Pancreas (tissue), 10 donors: ENCODE measurements at regions not wholly inside any gene's neighbourhood (a gene's known extent, or its start where the extent isn't known, plus 50 kb on each side); places are given as distances from the start of the nearest gene placed in this dataset.

ENCODE experiments used
- ATAC-seq, 4 donors: fragments of 200-7000 bp; cut with Tn5 transposase; one replicate each; pipeline versions ENCODE4 v1.8.0 to v1.9.1; 2020; ENCODE audit warnings: mild to moderate bottlenecking in 4 of 4, moderate library complexity in 4 of 4
- DNase-seq, 6 donors: peaks; one replicate each; pipeline ENCODE4 v3.0.0-alpha.2; 2020
- FAIRE-seq: peaks from 2 replicates; lab custom pipeline; 2012; peaks lifted over from hg19 to GRCh38; lab: Jason Lieb, UNC
- H3K27ac ChIP-seq, 4 donors: fragments of 200-600 bp; sonication (generic); 1 replicate in 3 of 4; 2 replicates in 1 of 4; pipeline versions ENCODE4 v1.5.0 to v1.8.0; 2020
- H3K27me3 ChIP-seq, 4 donors: fragments of 200-600 bp; one replicate each; pipeline ENCODE4 v1.8.0; 2021
- H3K36me3 ChIP-seq, 3 donors: fragments of 200-600 bp; sonication (generic) in 1 of 3; one replicate each; pipeline versions ENCODE4 v1.5.0 to v1.8.0; 2020 to 2021
- H3K4me1 ChIP-seq, 3 donors: fragments of 200-600 bp; one replicate each; pipeline ENCODE4 v1.8.0; 2021
- H3K4me3 ChIP-seq, 4 donors: fragments of 200-600 bp; sonication (generic) in 2 of 4; one replicate each; pipeline versions ENCODE4 v1.5.0 to v1.8.0; 2020 to 2021
- H3K9me3 ChIP-seq, 4 donors: fragments of 200-600 bp; one replicate each; pipeline ENCODE4 v1.8.0; 2021
- WGBS, 2 donors: extraction: QIAGEN DNeasy Blood & Tissue Kit; methylation state at CpG; one replicate each; pipeline ENCODE4 v1.1.7; 2013; 5-methylcytosine and 5-hydroxymethylcytosine counted together
- intact Hi-C, 3 donors: fragments of 100-400 bp; cut with DNase I; formaldehyde crosslinking; loops; one replicate each; pipeline versions ENCODE4 v1.11.1 to v1.14.2; 2022
- TF ChIP-seq, protein P1 (sequence below), 4 donors: fragments of 200-600 bp; sonication (generic) in 3 of 4; IDR thresholded peaks; one replicate each; pipeline versions ENCODE4 v1.5.0 to v1.8.0; 2021; ENCODE audit warnings: antibody characterized with exemption in 4 of 4
- donor health status: healthy with polysubstance abuse.
- donor health status: DM: no; HTN: no; CAD: no; lungs with moderate emphysema.
- donor health status: DM: no; HTN: no; CAD: no.
- donor health status: control.
- donor health status: control.
- donor health status: Bipolar disorder and iron deficiency.
- donor health status: DM: yes; HTN: yes; CAD: no.
- donor health status: DM: no; HTN: no; CAD: no.
- donor health status: DM: no; HTN: no; CAD: no.
- donor health status: DM: yes; HTN: yes; CAD: no.

DNA sequence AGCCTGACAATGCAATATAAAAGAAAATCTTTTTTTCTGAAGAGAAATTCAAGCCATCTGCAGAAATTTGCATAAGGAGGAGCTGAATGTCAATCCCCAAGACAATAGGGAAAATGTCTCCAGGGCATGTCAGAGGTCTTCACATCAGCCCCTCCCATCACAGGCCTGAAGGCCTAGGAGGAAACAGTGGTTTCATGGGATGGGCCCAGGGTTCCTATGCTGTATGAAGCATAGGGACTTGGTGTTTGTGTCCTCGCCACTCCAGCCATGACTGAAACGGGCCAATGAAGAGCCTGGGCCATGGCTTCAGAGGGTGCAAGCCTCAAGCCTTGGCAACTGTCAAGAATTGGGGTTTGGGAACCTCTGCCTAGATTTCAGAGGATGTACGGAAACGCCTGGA is 883.5 kb downstream of the UQCRFS1 start:
- no peak for DNase-seq
- H3K9me3 ChIP-seq, result no peaks in the 10 kb centered on the region
- TF ChIP-seq, protein P1, sequence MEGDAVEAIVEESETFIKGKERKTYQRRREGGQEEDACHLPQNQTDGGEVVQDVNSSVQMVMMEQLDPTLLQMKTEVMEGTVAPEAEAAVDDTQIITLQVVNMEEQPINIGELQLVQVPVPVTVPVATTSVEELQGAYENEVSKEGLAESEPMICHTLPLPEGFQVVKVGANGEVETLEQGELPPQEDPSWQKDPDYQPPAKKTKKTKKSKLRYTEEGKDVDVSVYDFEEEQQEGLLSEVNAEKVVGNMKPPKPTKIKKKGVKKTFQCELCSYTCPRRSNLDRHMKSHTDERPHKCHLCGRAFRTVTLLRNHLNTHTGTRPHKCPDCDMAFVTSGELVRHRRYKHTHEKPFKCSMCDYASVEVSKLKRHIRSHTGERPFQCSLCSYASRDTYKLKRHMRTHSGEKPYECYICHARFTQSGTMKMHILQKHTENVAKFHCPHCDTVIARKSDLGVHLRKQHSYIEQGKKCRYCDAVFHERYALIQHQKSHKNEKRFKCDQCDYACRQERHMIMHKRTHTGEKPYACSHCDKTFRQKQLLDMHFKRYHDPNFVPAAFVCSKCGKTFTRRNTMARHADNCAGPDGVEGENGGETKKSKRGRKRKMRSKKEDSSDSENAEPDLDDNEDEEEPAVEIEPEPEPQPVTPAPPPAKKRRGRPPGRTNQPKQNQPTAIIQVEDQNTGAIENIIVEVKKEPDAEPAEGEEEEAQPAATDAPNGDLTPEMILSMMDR (IDR thresholded peaks at IDR 0.05), result no peak
- FAIRE-seq, result no peak
- no peaks in the 10 kb centered on the region for H3K4me1 ChIP-seq
- ATAC-seq, result no peak
- H3K4me3 ChIP-seq, result no peak overlapping the region
- 49 to 83% methylated on average over 4 of the region's 4 CpGs for WGBS, 2 donors
- intact Hi-C loops, result loop anchor here in 1 of 3 donors (5.0 kb wide), 1 partner anchor 357 kb away; no protein-coding TSS in a partner anchor
- H3K27me3 ChIP-seq, result no peaks in the 10 kb centered on the region
- H3K27ac ChIP-seq, result no peak overlapping the region
- no peaks in the 10 kb centered on the region for H3K36me3 ChIP-seq

DNA sequence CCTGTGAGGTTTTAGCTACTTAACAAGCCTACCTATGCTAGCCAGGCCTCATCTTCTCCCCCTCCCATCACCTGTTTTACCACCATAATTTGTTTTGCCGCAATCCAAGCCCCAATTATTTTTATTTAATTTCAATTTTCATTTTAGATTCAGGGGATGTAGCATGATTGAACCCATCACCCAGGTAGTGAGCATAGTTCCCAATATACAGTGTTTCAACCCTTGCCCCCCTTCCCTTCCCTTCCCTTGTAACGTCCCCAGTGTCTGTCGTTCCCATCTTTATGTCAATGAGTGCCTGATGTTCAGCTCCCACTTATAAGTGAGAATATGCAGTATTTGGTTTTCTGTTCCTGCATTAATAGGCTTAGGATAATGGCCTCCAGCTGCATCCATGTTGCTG is 885.0 kb downstream of the UQCRFS1 start:
- H3K36me3 ChIP-seq, result no peaks in the 10 kb centered on the region
- DNase-seq (no peak), ATAC-seq (no peak), FAIRE-seq (no peak)
- no peak overlapping the region for H3K27ac ChIP-seq
- no peaks in the 10 kb centered on the region for H3K4me1 ChIP-seq
- H3K27me3 ChIP-seq, result no peaks in the 10 kb centered on the region
- no peaks in the 10 kb centered on the region for H3K9me3 ChIP-seq
- 42 to 65% methylated on average over 1 to 3 of the region's 3 CpGs for WGBS, 2 donors
- TF ChIP-seq, protein P1 (IDR thresholded peaks at IDR 0.05), result no peak
- intact Hi-C loops, result loop anchor here in 1 of 3 donors (5.0 kb wide), 1 partner anchor 356 kb away; no protein-coding TSS in a partner anchor
- H3K4me3 ChIP-seq, result no peak overlapping the region

DNA sequence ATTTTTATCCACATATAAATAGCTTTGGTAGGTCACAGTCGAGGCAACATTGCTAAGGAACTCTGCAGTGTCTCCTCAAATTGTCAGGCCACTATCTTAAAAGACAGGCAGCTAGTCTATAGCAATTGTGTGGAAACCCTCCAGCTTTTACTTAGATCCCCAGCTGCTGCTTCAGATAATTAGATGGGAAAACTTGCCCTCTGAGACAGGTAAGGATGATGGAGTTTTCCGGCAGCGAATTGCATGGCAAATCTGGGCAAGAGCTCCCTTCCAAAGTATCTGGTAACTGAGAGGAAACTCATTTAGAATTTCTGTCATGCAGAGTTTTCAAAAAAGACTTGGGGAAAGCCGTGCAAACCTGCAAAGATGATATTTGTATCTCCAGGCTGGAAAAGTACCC is 886.2 kb downstream of the UQCRFS1 start:
- DNase-seq (no peak), FAIRE-seq (no peak), ATAC-seq (no peak)
- H3K36me3 ChIP-seq, result no peaks in the 10 kb centered on the region
- H3K27me3 ChIP-seq, result no peaks in the 10 kb centered on the region
- H3K9me3 ChIP-seq, result no peaks in the 10 kb centered on the region
- no peaks in the 10 kb centered on the region for H3K4me1 ChIP-seq
- intact Hi-C loops, result loop anchor here in 1 of 3 donors (5.0 kb wide), 1 partner anchor 354 kb away; no protein-coding TSS in a partner anchor
- TF ChIP-seq, protein P1 (IDR thresholded peaks at IDR 0.05), result no peak
- 48 to 54% methylated on average over 4 of the region's 4 CpGs for WGBS, 2 donors
- H3K27ac ChIP-seq, result no peak overlapping the region
- no peak overlapping the region for H3K4me3 ChIP-seq

DNA sequence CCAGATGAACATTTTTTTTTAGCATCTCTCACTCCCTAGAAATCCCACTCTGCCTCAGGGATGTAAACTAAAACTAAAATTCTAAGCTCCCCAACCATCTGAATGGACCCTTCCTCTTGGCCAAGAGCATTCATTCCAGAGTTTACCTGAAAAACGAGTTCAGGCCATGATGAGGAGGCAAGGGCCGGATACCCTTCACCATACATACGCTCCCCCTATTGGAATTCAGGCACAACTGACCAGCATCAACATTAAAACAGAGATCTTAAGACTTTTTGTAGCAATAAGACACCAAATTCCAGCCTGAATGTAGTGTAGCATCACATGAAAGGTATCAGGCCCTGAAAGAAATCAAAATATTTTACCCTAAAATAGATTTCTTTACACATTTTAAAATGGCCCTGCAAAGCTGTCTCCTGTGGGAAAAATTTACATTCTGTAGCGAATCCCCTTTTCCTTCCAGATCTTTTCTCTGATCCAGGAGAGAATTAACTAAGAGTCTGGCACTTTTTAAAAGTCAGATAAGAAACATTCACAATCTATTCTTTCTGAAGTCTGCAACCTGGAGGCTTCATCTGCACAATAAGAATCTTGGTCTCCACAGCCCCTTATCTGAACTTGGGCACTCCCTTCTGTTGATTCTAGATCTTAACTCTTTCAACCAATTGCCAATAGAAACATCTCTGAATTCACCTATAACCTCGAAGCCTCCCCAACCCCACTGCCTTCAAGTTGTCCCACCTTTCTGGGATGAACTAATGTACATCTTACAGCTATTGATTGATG is 888.5 kb downstream of the UQCRFS1 start:
- TF ChIP-seq, protein P1 (IDR thresholded peaks at IDR 0.05), result no peak
- Histone ChIP-seq H3K27ac (no peak overlapping the region), H3K9me3 (no peaks in the 10 kb centered on the region), H3K4me3 (no peak overlapping the region), H3K4me1 (no peaks in the 10 kb centered on the region), H3K27me3 (no peaks in the 10 kb centered on the region), H3K36me3 (no peaks in the 10 kb centered on the region)
- WGBS, 2 donors, result 67 to 76% methylated on average over 5 of the region's 5 CpGs
- ATAC-seq (no peak), DNase-seq (no peak), FAIRE-seq (no peak)
- intact Hi-C loops, result loop anchor here in 2 of 3 donors (5.0 kb wide), 2 partner anchors 347 to 352 kb away; no protein-coding TSS in a partner anchor

DNA sequence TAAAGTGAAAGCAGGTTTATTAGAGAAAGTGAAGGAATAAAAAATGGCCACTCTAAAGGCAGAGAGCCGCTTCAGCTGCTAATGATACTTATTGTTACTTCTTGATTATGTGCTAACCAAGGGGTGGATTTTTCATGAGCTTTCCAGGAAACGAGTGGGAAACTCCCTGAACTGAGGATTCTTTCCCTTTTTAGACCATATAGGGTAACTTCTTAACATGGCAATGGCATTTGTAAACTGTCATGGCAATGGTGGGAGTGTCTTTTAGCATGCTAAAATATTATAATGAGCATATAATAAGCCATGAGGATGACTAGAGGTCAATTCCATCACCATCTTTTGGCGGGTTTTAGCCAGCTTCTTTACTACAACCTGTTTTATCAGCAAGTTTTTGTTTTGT is 890.0 kb downstream of the UQCRFS1 start:
- DNase-seq (no peak), ATAC-seq (no peak), FAIRE-seq (no peak)
- H3K27ac ChIP-seq, result no peak overlapping the region
- 69 to 83% methylated on average over 3 of the region's 3 CpGs for WGBS, 2 donors
- H3K9me3 ChIP-seq, result no peaks in the 10 kb centered on the region
- H3K36me3 ChIP-seq, result no peaks in the 10 kb centered on the region
- H3K27me3 ChIP-seq, result no peaks in the 10 kb centered on the region
- H3K4me1 ChIP-seq, result no peaks in the 10 kb centered on the region
- H3K4me3 ChIP-seq, result no peak overlapping the region
- TF ChIP-seq, protein P1 (IDR thresholded peaks at IDR 0.05), result no peak
- intact Hi-C loops, result loop anchor here in 1 of 3 donors (5.0 kb wide), 1 partner anchor 346 kb away; no protein-coding TSS in a partner anchor
